WTC11 (cell line): ENCODE measurements at regions not wholly inside any gene's neighbourhood (a gene's known extent, or its start where the extent isn't known, plus 50 kb on each side); places are given as distances from the start of the nearest gene placed in this dataset.

Experiments used
- ATAC-seq: fragments of 200-7000 bp; cut with Tn5 transposase; 2 replicates; pipeline ENCODE4 v1.10.0; 2021; ENCODE audit warnings: mild to moderate bottlenecking, moderate library complexity
- CTCF ChIA-PET: fragments of 300-600 bp; sonication (Branson Sonifier 250); formaldehyde crosslinking; loops from one replicate; lab custom pipeline; 2021; ENCODE audit warnings: antibody characterized with exemption; lab: Charles Lee
- POLR2A ChIA-PET: fragments of 350-600 bp; sonication (Branson Sonifier 250); formaldehyde crosslinking; loops from one replicate; lab custom pipeline; 2021; ENCODE audit warnings: antibody characterized with exemption; lab: Charles Lee
- DNase-seq: peaks from one replicate; pipeline ENCODE4 v3.0.0; 2021; ENCODE audit warnings: low spot score
- H3K27ac Mint-ChIP-seq: 2 replicates; pipeline ENCODE4 v1.8.0; 2021; ENCODE audit warnings: mixed read lengths
- H3K27me3 Mint-ChIP-seq: 2 replicates; pipeline ENCODE4 v1.8.0; 2021; ENCODE audit warnings: low read depth, mild to moderate bottlenecking, moderate library complexity, mixed read lengths
- H3K36me3 Mint-ChIP-seq: 2 replicates; pipeline ENCODE4 v1.8.0; 2021; ENCODE audit warnings: mixed read lengths
- H3K4me1 Mint-ChIP-seq: 2 replicates; pipeline ENCODE4 v1.8.0; 2022; ENCODE audit warnings: mixed read lengths
- H3K4me3 Mint-ChIP-seq: 2 replicates; pipeline ENCODE4 v1.8.0; 2021; ENCODE audit warnings: mild to moderate bottlenecking, moderate library complexity, mixed read lengths
- H3K9me3 Mint-ChIP-seq: 2 replicates; pipeline ENCODE4 v1.8.0; 2021; ENCODE audit warnings: mixed read lengths
- CREM ChIP-seq: sonication (generic); formaldehyde crosslinking; IDR thresholded peaks from 2 replicates; pipeline ENCODE4 v1.8.1; 2022; ENCODE audit warnings: mild to moderate bottlenecking, missing genetic modification reagents, moderate library complexity
- ESRRA ChIP-seq: sonication (generic); formaldehyde crosslinking; IDR thresholded peaks from 2 replicates; pipeline ENCODE4 v1.8.1; 2022; ENCODE audit warnings: mild to moderate bottlenecking, missing genetic modification reagents, borderline replicate concordance
- FOXP1 ChIP-seq: sonication (generic); formaldehyde crosslinking; IDR thresholded peaks from 2 replicates; pipeline ENCODE4 v1.8.0; 2022; ENCODE audit warnings: missing genetic modification reagents, mild to moderate bottlenecking, moderate library complexity, borderline replicate concordance
- GABPB1 ChIP-seq: sonication (generic); formaldehyde crosslinking; IDR thresholded peaks from 2 replicates; pipeline ENCODE4 v1.8.1; 2023; ENCODE audit warnings: mild to moderate bottlenecking, missing genetic modification reagents
- GTF2I ChIP-seq: fragments of 250-450 bp; sonication (Bioruptor Pico); conservative IDR thresholded peaks from 2 replicates; pipeline ENCODE4 v1.4.0; 2021; ENCODE audit warnings: mild to moderate bottlenecking
- JUN ChIP-seq: sonication (generic); formaldehyde crosslinking; IDR thresholded peaks from 2 replicates; pipeline ENCODE4 v1.8.0; 2023; ENCODE audit warnings: mild to moderate bottlenecking, missing genetic modification reagents
- NR1H2 ChIP-seq: sonication (generic); formaldehyde crosslinking; IDR thresholded peaks from 2 replicates; pipeline ENCODE4 v1.9.0; 2021; ENCODE audit warnings: mild to moderate bottlenecking, moderate library complexity, missing genetic modification reagents
- TP53 ChIP-seq: sonication (generic); formaldehyde crosslinking; IDR thresholded peaks from 2 replicates; pipeline ENCODE4 v1.8.1; 2023; ENCODE audit warnings: mild to moderate bottlenecking, missing genetic modification reagents
- ZNF317 ChIP-seq: sonication (generic); formaldehyde crosslinking; IDR thresholded peaks from 2 replicates; pipeline ENCODE4 v1.8.1; 2023; ENCODE audit warnings: low read depth, mild to moderate bottlenecking, moderate library complexity, missing genetic modification reagents, borderline replicate concordance
- TF ChIP-seq, protein P1 (sequence below): sonication (generic); formaldehyde crosslinking; IDR thresholded peaks from 2 replicates; pipeline ENCODE4 v1.8.1; 2023; ENCODE audit warnings: mild to moderate bottlenecking, missing genetic modification reagents, borderline replicate concordance
- TF ChIP-seq, protein P2 (sequence below): sonication (generic); formaldehyde crosslinking; IDR thresholded peaks from 2 replicates; pipeline ENCODE4 v1.8.1; 2023; ENCODE audit warnings: mild to moderate bottlenecking, missing genetic modification reagents
- TF ChIP-seq, protein P3 (sequence below): sonication (generic); formaldehyde crosslinking; IDR thresholded peaks from 2 replicates; pipeline ENCODE4 v1.8.0; 2022; ENCODE audit warnings: mild to moderate bottlenecking, missing genetic modification reagents
- TF ChIP-seq, protein P4 (sequence below): sonication (generic); formaldehyde crosslinking; conservative IDR thresholded peaks from 2 replicates; pipeline ENCODE4 v1.8.1; 2022; ENCODE audit warnings: mild to moderate bottlenecking, missing genetic modification reagents
- TF ChIP-seq, protein P5 (sequence below): sonication (generic); formaldehyde crosslinking; IDR thresholded peaks from 2 replicates; pipeline ENCODE4 v1.8.0; 2022; ENCODE audit warnings: mild to moderate bottlenecking, missing genetic modification reagents
- TF ChIP-seq, protein P6 (sequence below): sonication (generic); formaldehyde crosslinking; IDR thresholded peaks from 2 replicates; pipeline ENCODE4 v1.8.1; 2022; ENCODE audit warnings: low read depth, missing genetic modification reagents, borderline replicate concordance
- TF ChIP-seq, protein P7 (sequence below): sonication (generic); formaldehyde crosslinking; IDR thresholded peaks from 2 replicates; pipeline ENCODE4 v1.8.1; 2022; ENCODE audit warnings: mild to moderate bottlenecking, moderate library complexity, missing genetic modification reagents
- TF ChIP-seq, protein P8 (sequence below): fragments of 250-450 bp; sonication (Bioruptor Pico); IDR thresholded peaks from 2 replicates; pipeline ENCODE4 v1.9.0; 2021; ENCODE audit warnings: mild to moderate bottlenecking, borderline replicate concordance
- TF ChIP-seq, protein P9 (sequence below): fragments of 250-450 bp; sonication (Bioruptor Pico); IDR thresholded peaks from 2 replicates; pipeline ENCODE4 v1.8.0; 2021; ENCODE audit warnings: mild to moderate bottlenecking

DNA sequence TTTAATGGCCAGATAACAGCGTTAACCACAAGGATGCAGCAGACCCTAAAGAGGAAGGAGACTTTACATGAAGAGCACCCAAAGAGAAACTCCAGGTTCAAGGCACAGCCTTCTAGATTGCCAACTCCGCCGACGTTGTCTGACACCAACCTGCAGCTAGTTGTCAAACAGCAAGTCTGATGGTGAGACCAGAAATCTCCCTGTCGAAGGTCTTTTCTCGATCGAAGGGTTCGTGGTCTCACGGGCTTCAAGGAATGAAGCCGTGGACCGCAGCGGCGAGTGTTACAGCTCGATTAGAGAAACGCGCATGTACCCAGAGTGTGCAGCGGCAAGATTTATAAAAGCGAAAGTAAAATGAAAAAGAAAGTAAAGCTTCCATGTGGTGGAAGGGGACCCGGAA, 656.3 kb downstream of the XIRP2 start:
- Mint-ChIP-seq H3K4me1 (peaks cover 12% of the 10 kb centered on the region), H3K27me3 (no peaks in the 10 kb centered on the region)
- CTCF ChIA-PET = interaction anchor here (1.2 kb wide), 1 partner anchor 280 kb away, joined by 5 read pairs; no protein-coding TSS in a partner anchor

DNA sequence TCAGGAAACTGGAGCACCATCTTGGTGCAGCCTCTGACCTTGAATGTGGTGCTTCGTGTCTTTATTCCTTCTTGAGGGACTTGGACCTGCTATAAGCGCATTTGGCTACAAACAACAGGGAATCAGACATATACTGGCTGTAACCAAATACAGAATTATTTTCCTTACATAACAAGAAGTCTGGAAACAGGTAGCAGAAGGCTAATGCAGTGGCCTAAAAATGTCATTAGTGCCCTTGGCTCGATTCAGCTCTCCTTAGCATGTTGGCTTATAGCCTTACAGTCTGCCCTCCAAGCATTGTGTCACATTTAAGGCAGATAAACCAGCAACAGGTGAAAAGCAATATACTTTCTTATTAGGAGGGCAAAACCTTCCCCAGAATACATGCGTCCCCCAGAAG, 655.4 kb downstream of the XIRP2 start:
- no peak overlapping the region for H3K27ac Mint-ChIP-seq
- no peaks in the 10 kb centered on the region for H3K27me3 Mint-ChIP-seq
- no peak for DNase-seq
- H3K4me1 Mint-ChIP-seq = peaks cover 12% of the 10 kb centered on the region
- H3K4me3 Mint-ChIP-seq = no peak overlapping the region
- POLR2A ChIA-PET = no interaction called here
- H3K36me3 Mint-ChIP-seq = peaks cover 7% of the 10 kb centered on the region
- H3K9me3 Mint-ChIP-seq = peaks cover 7% of the 10 kb centered on the region
- ATAC-seq = no peak
- CTCF ChIA-PET = interaction anchor here (1.2 kb wide), 1 partner anchor 279 kb away, joined by 5 read pairs; no protein-coding TSS in a partner anchor
- no peak for TF ChIP-seq JUN (CRISPR knock-in tag)
- TF ChIP-seq, protein P1, sequence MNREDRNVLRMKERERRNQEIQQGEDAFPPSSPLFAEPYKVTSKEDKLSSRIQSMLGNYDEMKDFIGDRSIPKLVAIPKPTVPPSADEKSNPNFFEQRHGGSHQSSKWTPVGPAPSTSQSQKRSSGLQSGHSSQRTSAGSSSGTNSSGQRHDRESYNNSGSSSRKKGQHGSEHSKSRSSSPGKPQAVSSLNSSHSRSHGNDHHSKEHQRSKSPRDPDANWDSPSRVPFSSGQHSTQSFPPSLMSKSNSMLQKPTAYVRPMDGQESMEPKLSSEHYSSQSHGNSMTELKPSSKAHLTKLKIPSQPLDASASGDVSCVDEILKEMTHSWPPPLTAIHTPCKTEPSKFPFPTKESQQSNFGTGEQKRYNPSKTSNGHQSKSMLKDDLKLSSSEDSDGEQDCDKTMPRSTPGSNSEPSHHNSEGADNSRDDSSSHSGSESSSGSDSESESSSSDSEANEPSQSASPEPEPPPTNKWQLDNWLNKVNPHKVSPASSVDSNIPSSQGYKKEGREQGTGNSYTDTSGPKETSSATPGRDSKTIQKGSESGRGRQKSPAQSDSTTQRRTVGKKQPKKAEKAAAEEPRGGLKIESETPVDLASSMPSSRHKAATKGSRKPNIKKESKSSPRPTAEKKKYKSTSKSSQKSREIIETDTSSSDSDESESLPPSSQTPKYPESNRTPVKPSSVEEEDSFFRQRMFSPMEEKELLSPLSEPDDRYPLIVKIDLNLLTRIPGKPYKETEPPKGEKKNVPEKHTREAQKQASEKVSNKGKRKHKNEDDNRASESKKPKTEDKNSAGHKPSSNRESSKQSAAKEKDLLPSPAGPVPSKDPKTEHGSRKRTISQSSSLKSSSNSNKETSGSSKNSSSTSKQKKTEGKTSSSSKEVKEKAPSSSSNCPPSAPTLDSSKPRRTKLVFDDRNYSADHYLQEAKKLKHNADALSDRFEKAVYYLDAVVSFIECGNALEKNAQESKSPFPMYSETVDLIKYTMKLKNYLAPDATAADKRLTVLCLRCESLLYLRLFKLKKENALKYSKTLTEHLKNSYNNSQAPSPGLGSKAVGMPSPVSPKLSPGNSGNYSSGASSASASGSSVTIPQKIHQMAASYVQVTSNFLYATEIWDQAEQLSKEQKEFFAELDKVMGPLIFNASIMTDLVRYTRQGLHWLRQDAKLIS (CRISPR knock-in tag) = no peak
- TF ChIP-seq, protein P2, sequence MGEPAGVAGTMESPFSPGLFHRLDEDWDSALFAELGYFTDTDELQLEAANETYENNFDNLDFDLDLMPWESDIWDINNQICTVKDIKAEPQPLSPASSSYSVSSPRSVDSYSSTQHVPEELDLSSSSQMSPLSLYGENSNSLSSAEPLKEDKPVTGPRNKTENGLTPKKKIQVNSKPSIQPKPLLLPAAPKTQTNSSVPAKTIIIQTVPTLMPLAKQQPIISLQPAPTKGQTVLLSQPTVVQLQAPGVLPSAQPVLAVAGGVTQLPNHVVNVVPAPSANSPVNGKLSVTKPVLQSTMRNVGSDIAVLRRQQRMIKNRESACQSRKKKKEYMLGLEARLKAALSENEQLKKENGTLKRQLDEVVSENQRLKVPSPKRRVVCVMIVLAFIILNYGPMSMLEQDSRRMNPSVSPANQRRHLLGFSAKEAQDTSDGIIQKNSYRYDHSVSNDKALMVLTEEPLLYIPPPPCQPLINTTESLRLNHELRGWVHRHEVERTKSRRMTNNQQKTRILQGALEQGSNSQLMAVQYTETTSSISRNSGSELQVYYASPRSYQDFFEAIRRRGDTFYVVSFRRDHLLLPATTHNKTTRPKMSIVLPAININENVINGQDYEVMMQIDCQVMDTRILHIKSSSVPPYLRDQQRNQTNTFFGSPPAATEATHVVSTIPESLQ (CRISPR knock-in tag) = no peak
- no peak for TF ChIP-seq TP53 (CRISPR knock-in tag)
- TF ChIP-seq, protein P3, sequence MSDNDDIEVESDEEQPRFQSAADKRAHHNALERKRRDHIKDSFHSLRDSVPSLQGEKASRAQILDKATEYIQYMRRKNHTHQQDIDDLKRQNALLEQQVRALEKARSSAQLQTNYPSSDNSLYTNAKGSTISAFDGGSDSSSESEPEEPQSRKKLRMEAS (CRISPR knock-in tag) = no peak
- TF ChIP-seq, protein P4, sequence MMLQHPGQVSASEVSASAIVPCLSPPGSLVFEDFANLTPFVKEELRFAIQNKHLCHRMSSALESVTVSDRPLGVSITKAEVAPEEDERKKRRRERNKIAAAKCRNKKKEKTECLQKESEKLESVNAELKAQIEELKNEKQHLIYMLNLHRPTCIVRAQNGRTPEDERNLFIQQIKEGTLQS (CRISPR knock-in tag) = no peak
- TF ChIP-seq ZNF317 = no peak
- TF ChIP-seq, protein P5, sequence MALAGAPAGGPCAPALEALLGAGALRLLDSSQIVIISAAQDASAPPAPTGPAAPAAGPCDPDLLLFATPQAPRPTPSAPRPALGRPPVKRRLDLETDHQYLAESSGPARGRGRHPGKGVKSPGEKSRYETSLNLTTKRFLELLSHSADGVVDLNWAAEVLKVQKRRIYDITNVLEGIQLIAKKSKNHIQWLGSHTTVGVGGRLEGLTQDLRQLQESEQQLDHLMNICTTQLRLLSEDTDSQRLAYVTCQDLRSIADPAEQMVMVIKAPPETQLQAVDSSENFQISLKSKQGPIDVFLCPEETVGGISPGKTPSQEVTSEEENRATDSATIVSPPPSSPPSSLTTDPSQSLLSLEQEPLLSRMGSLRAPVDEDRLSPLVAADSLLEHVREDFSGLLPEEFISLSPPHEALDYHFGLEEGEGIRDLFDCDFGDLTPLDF (CRISPR knock-in tag) = no peak
- no peak for TF ChIP-seq NR1H2 (CRISPR knock-in tag)
- TF ChIP-seq, protein P6, sequence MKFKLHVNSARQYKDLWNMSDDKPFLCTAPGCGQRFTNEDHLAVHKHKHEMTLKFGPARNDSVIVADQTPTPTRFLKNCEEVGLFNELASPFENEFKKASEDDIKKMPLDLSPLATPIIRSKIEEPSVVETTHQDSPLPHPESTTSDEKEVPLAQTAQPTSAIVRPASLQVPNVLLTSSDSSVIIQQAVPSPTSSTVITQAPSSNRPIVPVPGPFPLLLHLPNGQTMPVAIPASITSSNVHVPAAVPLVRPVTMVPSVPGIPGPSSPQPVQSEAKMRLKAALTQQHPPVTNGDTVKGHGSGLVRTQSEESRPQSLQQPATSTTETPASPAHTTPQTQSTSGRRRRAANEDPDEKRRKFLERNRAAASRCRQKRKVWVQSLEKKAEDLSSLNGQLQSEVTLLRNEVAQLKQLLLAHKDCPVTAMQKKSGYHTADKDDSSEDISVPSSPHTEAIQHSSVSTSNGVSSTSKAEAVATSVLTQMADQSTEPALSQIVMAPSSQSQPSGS = no peak
- TF ChIP-seq GABPB1 (CRISPR knock-in tag) = no peak
- TF ChIP-seq, protein P7, sequence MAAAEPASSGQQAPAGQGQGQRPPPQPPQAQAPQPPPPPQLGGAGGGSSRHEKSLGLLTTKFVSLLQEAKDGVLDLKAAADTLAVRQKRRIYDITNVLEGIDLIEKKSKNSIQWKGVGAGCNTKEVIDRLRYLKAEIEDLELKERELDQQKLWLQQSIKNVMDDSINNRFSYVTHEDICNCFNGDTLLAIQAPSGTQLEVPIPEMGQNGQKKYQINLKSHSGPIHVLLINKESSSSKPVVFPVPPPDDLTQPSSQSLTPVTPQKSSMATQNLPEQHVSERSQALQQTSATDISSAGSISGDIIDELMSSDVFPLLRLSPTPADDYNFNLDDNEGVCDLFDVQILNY (CRISPR knock-in tag) = no peak
- no peak for TF ChIP-seq CREM
- no peak for TF ChIP-seq GTF2I (CRISPR knock-in tag)
- TF ChIP-seq, protein P8, sequence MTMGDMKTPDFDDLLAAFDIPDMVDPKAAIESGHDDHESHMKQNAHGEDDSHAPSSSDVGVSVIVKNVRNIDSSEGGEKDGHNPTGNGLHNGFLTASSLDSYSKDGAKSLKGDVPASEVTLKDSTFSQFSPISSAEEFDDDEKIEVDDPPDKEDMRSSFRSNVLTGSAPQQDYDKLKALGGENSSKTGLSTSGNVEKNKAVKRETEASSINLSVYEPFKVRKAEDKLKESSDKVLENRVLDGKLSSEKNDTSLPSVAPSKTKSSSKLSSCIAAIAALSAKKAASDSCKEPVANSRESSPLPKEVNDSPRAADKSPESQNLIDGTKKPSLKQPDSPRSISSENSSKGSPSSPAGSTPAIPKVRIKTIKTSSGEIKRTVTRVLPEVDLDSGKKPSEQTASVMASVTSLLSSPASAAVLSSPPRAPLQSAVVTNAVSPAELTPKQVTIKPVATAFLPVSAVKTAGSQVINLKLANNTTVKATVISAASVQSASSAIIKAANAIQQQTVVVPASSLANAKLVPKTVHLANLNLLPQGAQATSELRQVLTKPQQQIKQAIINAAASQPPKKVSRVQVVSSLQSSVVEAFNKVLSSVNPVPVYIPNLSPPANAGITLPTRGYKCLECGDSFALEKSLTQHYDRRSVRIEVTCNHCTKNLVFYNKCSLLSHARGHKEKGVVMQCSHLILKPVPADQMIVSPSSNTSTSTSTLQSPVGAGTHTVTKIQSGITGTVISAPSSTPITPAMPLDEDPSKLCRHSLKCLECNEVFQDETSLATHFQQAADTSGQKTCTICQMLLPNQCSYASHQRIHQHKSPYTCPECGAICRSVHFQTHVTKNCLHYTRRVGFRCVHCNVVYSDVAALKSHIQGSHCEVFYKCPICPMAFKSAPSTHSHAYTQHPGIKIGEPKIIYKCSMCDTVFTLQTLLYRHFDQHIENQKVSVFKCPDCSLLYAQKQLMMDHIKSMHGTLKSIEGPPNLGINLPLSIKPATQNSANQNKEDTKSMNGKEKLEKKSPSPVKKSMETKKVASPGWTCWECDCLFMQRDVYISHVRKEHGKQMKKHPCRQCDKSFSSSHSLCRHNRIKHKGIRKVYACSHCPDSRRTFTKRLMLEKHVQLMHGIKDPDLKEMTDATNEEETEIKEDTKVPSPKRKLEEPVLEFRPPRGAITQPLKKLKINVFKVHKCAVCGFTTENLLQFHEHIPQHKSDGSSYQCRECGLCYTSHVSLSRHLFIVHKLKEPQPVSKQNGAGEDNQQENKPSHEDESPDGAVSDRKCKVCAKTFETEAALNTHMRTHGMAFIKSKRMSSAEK (CRISPR knock-in tag) = no peak
- no peak for TF ChIP-seq ESRRA (CRISPR knock-in tag)

More for the DNA sequence above, 656.3 kb downstream of the XIRP2 start:
- no peak for TF ChIP-seq FOXP1
- TF ChIP-seq GABPB1 (CRISPR knock-in tag) = no peak
- TF ChIP-seq, protein P9, sequence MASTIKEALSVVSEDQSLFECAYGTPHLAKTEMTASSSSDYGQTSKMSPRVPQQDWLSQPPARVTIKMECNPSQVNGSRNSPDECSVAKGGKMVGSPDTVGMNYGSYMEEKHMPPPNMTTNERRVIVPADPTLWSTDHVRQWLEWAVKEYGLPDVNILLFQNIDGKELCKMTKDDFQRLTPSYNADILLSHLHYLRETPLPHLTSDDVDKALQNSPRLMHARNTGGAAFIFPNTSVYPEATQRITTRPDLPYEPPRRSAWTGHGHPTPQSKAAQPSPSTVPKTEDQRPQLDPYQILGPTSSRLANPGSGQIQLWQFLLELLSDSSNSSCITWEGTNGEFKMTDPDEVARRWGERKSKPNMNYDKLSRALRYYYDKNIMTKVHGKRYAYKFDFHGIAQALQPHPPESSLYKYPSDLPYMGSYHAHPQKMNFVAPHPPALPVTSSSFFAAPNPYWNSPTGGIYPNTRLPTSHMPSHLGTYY (CRISPR knock-in tag) = no peak
- TF ChIP-seq CREM = no peak
- no peak for TF ChIP-seq GTF2I (CRISPR knock-in tag)
- TF ChIP-seq, all 79 proteins: peak for 0
- H3K36me3 Mint-ChIP-seq = peaks cover 7% of the 10 kb centered on the region
- no peak overlapping the region for H3K4me3 Mint-ChIP-seq
- peaks cover 7% of the 10 kb centered on the region for H3K9me3 Mint-ChIP-seq
- DNase-seq = no peak
- H3K27ac Mint-ChIP-seq = no peak overlapping the region
- POLR2A ChIA-PET = no interaction called here
- no peak for ATAC-seq
